Activated B cell treated with CpG ODN at 0.5 μM for 24 hours (primary cell): ENCODE measurements at regions not wholly inside any gene's neighbourhood (a gene's known extent, or its start where the extent isn't known, plus 50 kb on each side); places are given as distances from the start of the nearest gene placed in this dataset.

ENCODE experiments used
- ATAC-seq: fragments of 200-7000 bp; cut with Tn5 transposase; one replicate; pipeline ENCODE4 v1.10.0; 2021; ENCODE audit warnings: low read depth, mild to moderate bottlenecking, moderate library complexity
- CTCF ChIA-PET: fragments of 350-600 bp; sonication (Branson Sonifier 250); formaldehyde crosslinking; loops from one replicate; lab custom pipeline; 2021; ENCODE audit warnings: antibody characterized with exemption; lab: Charles Lee
- POLR2A ChIA-PET: fragments of 350-600 bp; sonication (Branson Sonifier 250); formaldehyde crosslinking; loops from one replicate; lab custom pipeline; 2021; ENCODE audit warnings: antibody characterized with exemption; lab: Charles Lee
- DNase-seq: peaks from one replicate; pipeline ENCODE4 v3.0.0; 2022
- H3K27ac Mint-ChIP-seq: one replicate; pipeline ENCODE4 v1.8.0; 2020; ENCODE audit warnings: mixed read lengths
- H3K27me3 Mint-ChIP-seq: one replicate; pipeline ENCODE4 v1.8.0; 2021; ENCODE audit warnings: mixed read lengths
- H3K36me3 Mint-ChIP-seq: one replicate; pipeline ENCODE4 v1.8.0; 2021; ENCODE audit warnings: low read depth, mixed read lengths
- H3K4me1 Mint-ChIP-seq: one replicate; pipeline ENCODE4 v1.8.0; 2021; ENCODE audit warnings: mixed read lengths
- H3K4me3 Mint-ChIP-seq: one replicate; pipeline ENCODE4 v1.8.0; 2020; ENCODE audit warnings: mild to moderate bottlenecking, mixed read lengths
- H3K9me3 Mint-ChIP-seq: one replicate; pipeline ENCODE4 v1.8.0; 2020; ENCODE audit warnings: mixed read lengths
- intact Hi-C: fragments of 100-400 bp; cut with micrococcal nuclease; formaldehyde crosslinking; loops from one replicate; pipeline ENCODE4 v1.15.1; 2024
- TF ChIP-seq, protein P1 (sequence below): fragments of 200-600 bp; IDR thresholded peaks from one replicate; pipeline ENCODE4 v1.8.0; 2022; ENCODE audit warnings: antibody characterized with exemption, mild to moderate bottlenecking

DNA sequence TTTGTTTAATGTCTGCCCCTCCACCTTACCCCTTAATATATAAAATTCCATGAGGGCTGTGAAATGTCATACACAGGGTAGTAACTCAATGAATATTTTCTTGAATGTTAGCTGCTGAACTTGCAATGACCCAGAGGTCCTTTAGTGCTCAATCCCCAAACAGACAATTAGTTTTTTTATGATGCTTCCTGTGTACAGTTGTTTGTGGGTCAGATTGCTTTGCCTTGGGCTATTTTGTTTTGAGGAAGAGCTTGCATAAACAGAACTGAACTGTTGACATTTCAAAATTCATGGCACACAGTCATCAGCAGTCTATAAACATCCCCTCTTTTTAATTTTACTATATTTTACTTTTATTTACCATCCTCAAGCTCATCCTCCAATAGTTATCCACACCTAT lies 820.5 kb upstream of the SEL1L start:
- Mint-ChIP-seq H3K27ac (no peak overlapping the region), H3K36me3 (no peaks in the 10 kb centered on the region), H3K4me3 (no peak overlapping the region), H3K4me1 (no peaks in the 10 kb centered on the region), H3K27me3 (no peaks in the 10 kb centered on the region), H3K9me3 (peaks cover 8% of the 10 kb centered on the region)
- intact Hi-C loops: no loop called here
- DNase-seq (no peak), ATAC-seq (no peak)
- CTCF ChIA-PET: no interaction called here
- POLR2A ChIA-PET: no interaction called here
- TF ChIP-seq, protein P1, sequence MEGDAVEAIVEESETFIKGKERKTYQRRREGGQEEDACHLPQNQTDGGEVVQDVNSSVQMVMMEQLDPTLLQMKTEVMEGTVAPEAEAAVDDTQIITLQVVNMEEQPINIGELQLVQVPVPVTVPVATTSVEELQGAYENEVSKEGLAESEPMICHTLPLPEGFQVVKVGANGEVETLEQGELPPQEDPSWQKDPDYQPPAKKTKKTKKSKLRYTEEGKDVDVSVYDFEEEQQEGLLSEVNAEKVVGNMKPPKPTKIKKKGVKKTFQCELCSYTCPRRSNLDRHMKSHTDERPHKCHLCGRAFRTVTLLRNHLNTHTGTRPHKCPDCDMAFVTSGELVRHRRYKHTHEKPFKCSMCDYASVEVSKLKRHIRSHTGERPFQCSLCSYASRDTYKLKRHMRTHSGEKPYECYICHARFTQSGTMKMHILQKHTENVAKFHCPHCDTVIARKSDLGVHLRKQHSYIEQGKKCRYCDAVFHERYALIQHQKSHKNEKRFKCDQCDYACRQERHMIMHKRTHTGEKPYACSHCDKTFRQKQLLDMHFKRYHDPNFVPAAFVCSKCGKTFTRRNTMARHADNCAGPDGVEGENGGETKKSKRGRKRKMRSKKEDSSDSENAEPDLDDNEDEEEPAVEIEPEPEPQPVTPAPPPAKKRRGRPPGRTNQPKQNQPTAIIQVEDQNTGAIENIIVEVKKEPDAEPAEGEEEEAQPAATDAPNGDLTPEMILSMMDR: no peak

DNA sequence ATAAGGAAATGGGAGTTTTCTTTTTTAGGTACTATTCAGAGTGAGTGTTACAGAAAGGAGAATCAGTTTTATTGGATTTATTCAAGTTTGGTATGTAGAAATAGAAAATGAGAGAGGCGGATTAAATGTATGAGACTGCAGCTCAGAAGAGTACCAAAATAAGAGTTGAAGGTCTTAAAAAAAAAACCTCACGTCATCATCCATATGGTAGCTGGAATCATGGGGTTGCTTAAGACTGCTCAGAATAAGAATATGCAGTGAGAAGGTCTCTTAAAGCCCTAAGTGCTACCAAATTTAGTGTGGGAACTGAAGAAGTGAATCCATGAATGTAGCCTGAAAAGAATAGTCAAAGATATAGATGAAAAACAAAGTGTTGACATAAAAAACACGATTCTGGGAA lies 825.5 kb upstream of the SEL1L start:
- H3K27ac Mint-ChIP-seq: no peak overlapping the region
- ChIA-PET CTCF (no interaction called here), POLR2A (no interaction called here)
- no peaks in the 10 kb centered on the region for H3K27me3 Mint-ChIP-seq
- H3K9me3 Mint-ChIP-seq: peaks cover 10% of the 10 kb centered on the region
- TF ChIP-seq, protein P1: no peak
- H3K4me1 Mint-ChIP-seq: no peaks in the 10 kb centered on the region
- no peak overlapping the region for H3K4me3 Mint-ChIP-seq
- DNase-seq: no peak
- ATAC-seq: no peak
- no peaks in the 10 kb centered on the region for H3K36me3 Mint-ChIP-seq
- intact Hi-C loops: no loop called here

DNA sequence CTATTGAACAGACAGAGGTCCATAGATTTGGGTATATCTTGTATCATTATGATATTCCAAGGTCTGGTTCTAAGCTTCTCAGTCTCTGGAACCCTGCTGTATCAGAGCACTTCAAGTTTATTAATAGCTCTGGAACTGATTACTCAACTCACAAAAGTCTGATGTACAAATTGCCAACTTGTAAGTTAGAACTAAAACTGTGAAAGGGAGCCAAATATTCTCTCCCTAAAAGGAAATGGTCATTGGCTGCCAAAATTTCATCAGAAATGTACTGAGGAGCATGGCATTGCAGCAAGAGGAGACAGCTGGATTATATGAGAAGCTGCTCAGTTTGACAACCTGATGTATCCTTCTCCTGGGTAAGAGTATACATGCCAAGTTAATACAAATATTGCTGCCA lies 828.8 kb upstream of the SEL1L start:
- POLR2A ChIA-PET: no interaction called here
- Mint-ChIP-seq H3K36me3 (no peaks in the 10 kb centered on the region), H3K9me3 (peaks cover 4% of the 10 kb centered on the region), H3K27ac (no peak overlapping the region), H3K4me1 (no peaks in the 10 kb centered on the region), H3K27me3 (no peaks in the 10 kb centered on the region), H3K4me3 (no peak overlapping the region)
- DNase-seq (no peak), ATAC-seq (no peak)
- intact Hi-C loops: no loop called here
- TF ChIP-seq, protein P1: no peak
- CTCF ChIA-PET: no interaction called here

- Mint-ChIP-seq H3K4me3 (no peak overlapping the region), H3K27ac (no peak overlapping the region), H3K4me1 (no peaks in the 10 kb centered on the region), H3K27me3 (no peaks in the 10 kb centered on the region), H3K9me3 (peaks cover 7% of the 10 kb centered on the region), H3K36me3 (no peaks in the 10 kb centered on the region)
- CTCF ChIA-PET: no interaction called here
- intact Hi-C loops: no loop called here
- ATAC-seq (no peak), DNase-seq (no peak)
- POLR2A ChIA-PET: no interaction called here
- TF ChIP-seq, protein P1: no peak
Observed at GRCh38 chr14:82365471-82365870, 831.8 kb upstream of the SEL1L start.

GRCh38 chr14:82366803-82367202 lies 833.1 kb upstream of the SEL1L start:
- DNase-seq: no peak
- POLR2A ChIA-PET: no interaction called here
- H3K36me3 Mint-ChIP-seq: no peaks in the 10 kb centered on the region

More at GRCh38 chr14:82366803-82367202, 833.1 kb upstream of the SEL1L start:
- CTCF ChIA-PET: no interaction called here
- TF ChIP-seq, protein P1: no peak
- no peaks in the 10 kb centered on the region for H3K4me1 Mint-ChIP-seq
- intact Hi-C loops: no loop called here
- peaks cover 7% of the 10 kb centered on the region for H3K9me3 Mint-ChIP-seq
- no peak overlapping the region for H3K27ac Mint-ChIP-seq
- no peak overlapping the region for H3K4me3 Mint-ChIP-seq
- ATAC-seq: no peak
- no peaks in the 10 kb centered on the region for H3K27me3 Mint-ChIP-seq
